Hippocampal formation (tissue), 2 donors: ENCODE measurements at regions not wholly inside any gene's neighbourhood (a gene's known extent, or its start where the extent isn't known, plus 50 kb on each side); places are given as distances from the start of the nearest gene placed in this dataset.
A peak's percentile ranks its signal among the peaks of the same experiment; 100 is the strongest.

ENCODE experiments used
- DNase-seq, 2 donors: peaks; one replicate each; lab custom pipeline; 2025; lab: John Stamatoyannopoulos, UW

- no peak for DNase-seq
Observed at GRCh38 chr13:24008679-24009078, 111.4 kb upstream of the C1QTNF9B start.

DNA sequence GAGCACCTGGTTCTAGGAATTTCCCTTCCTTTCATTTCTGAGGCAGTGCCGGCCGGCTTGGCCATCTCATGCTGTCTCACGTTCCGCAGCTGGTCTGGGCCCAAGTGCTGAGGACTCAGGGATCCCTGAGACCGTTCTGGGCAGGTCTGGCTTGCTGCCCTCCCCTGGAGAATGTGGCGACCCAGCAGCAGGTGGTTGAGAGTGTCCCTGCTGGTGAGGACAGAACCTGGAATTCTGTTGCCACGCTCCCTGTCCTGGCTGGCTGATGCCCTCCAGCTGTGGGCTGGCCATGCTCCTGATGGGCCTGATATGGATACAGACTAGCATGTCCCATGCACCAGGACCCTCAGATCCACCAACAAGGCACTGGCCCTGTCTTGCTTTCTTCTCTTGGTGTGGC is 114.0 kb upstream of the C1QTNF9B start:
- DNase-seq = no peak

DNA sequence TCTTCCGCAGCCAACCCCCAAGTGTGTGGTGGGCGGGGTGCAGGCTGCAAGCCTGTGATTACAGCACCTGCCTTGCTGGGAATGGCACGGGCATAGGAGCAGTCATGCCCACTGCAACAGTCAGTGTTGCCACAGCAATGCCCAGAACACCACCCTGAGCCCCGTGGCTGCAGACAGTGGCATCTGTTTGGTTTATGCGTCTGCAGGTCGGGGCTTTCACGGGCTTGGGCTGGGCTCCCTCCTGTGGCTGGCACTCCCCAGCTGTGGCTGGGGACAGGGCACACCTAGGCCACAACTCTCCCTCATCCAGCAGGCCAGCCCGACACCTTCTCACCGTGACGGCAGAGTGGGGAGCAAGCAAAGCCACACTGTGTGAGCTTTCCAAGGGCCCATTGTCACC is 115.3 kb upstream of the C1QTNF9B start:
- DNase-seq = no peak

DNA sequence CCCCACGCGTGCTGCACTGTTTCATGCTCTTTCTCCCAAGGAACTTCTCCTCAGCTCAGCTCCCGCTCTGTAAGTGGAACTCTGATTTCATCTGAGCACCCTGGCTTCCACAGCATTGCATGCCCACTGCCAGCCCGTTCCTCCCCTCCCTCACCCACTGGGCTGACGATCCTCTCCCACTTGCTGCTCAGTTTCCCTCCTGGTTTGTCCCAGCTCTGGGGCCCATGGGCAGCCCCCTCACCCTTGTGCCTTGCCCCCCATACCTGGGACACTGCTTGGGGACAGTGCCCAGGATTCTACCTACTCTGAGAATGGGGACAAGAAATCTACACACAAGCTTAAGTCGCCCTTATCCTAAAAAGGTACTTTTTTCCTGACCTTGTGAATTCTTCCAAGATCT is 115.9 kb upstream of the C1QTNF9B start:
- no peak for DNase-seq

GRCh38 chr13:24016046-24016445 is 118.7 kb upstream of the C1QTNF9B start:
- DNase-seq = no peak

- DNase-seq = no peak
Observed at GRCh38 chr13:24022568-24022967, 125.3 kb upstream of the C1QTNF9B start.

GRCh38 chr13:24023073-24023472 is 125.8 kb upstream of the C1QTNF9B start:
- DNase-seq = no peak

GRCh38 chr13:24027494-24027893 is 130.2 kb upstream of the C1QTNF9B start:
- DNase-seq = no peak

DNA sequence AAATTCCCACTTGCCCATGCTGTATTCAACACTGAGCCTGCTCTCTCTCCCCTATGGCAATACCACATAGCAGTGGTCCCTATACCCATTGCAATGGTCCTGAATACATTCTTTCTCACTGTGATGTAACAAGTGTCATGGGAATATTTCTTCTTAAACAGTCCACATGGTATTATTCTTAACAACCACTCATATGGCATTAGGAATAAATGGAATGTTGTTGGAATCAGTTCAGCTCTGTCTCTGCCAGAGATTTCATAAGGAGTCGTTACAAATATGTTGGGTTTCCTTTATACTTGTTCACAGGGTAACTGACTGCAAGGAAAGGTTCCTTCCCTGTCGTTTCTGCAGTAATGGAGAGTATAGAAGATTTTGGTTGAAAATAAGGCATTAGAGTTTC is 128.3 kb upstream of the SPATA13 start:
- DNase-seq = no peak

- no peak for DNase-seq
Observed at GRCh38 chr13:24032674-24033073, 127.8 kb upstream of the SPATA13 start.

- no peak for DNase-seq
Observed at GRCh38 chr13:24033527-24034302, 126.8 kb upstream of the SPATA13 start.

DNA sequence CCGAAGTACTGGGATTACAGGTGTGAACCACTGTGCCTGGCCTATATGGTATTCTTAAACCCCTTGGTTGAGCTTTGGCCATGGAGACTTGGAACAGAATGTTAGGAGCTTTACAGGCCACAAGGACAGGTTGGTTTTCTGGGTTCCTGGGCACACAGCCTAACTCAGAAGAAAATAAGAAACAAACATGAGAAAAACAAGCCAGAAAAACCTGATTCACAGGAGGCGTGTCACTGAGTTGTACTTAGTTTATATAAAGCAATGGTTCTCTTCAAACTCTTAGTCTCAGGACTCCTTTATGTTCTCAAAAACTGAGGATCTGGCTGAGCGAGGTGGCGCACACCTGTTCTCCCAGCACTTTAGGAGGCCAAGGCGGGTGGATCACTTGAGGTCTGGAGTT is 125.1 kb upstream of the SPATA13 start:
- DNase-seq = no peak

DNA sequence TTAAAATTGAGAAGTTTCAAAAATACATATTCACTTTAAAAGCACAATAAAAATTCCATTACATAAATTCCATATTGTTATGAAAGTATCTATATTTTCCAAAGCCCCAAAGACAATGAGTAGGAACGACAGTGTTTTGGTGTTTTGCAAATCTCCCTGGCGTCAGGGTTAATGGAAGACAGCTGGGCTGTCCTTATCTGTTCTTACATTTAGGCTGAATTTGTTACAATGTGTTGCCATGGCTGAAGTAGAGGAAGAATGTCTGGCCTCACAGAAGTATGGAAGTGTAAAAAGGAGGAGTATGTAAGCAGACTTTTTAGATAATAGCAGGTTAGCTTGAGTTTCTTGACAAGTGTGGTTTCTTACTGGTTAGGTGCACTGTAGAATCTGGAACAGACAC is 124.4 kb upstream of the SPATA13 start:
- no peak for DNase-seq

DNA sequence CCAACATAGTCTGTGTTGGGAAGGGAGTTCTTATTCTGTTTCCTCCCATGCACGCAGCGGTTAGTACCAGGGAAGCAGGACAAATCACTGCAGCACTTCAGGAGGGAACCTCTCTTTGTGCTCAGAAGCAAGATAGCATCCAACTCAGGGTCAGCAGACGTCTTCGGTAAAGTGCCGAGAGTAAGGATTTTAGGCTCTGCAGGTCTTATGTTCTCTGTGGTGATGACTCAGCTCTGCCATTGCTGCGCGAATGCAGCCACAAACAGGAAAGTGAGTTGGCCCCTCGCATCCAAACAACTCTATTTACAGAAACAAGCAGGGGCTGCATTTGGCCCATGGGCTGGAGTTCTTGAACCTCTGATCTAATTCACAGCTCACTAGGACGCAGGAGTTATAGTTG is 122.1 kb upstream of the SPATA13 start:
- DNase-seq = no peak

- DNase-seq = peak; percentile 69 to 93
Observed at GRCh38 chr13:24038841-24039330, 121.6 kb upstream of the SPATA13 start.

GRCh38 chr13:24039621-24040475 is 120.7 kb upstream of the SPATA13 start:
- DNase-seq = peak; percentile 39 to 62

DNA sequence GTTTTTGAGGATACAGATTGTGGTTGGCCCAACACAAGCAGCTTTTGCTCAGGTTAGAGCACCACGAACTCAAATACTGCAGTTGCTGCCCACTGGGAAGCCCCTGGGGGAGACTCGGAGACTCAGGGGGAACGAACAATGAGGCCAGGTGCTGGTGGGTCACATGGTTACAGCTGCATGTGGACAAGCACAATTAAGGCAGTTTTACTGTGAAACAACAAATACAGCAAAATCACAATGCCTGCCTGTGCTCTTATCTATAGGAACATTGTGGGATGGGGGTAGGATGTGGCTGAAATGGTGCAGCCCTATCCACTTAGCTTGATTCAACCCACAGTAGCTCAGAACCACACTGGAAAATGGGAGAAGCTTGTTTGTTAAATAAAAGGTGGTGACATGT is 119.7 kb upstream of the SPATA13 start:
- DNase-seq = no peak

DNA sequence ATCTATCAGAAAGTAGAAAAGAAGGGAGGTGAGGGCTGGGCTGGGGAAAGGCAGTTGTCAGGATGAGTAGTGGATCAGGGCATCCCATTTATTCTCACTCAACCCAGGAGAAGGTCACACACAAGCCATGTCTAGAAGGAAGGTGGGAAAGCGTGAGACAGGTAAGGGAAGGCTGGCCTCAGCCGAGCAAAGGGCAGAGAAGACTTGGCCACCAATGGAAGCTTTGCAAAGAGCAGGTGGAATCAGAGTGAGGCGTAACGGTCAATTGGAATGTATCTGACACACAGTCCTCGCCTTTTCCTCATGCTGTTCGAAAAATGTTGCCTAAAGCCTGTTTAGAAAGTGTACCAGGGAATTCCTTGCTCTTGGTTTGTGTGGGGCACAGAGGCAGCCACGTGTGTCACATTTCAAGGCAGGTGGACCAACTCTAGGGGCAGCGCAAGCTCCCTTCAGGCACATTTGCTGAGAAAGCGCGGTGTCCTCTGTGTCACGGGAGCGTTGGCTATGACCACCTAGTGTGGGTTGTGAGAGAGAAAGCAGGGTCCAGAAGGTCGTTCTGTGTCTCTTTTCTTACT is 118.8 kb upstream of the SPATA13 start:
- DNase-seq = no peak

GRCh38 chr13:24042710-24043440 is 117.6 kb upstream of the SPATA13 start:
- DNase-seq = no peak

DNA sequence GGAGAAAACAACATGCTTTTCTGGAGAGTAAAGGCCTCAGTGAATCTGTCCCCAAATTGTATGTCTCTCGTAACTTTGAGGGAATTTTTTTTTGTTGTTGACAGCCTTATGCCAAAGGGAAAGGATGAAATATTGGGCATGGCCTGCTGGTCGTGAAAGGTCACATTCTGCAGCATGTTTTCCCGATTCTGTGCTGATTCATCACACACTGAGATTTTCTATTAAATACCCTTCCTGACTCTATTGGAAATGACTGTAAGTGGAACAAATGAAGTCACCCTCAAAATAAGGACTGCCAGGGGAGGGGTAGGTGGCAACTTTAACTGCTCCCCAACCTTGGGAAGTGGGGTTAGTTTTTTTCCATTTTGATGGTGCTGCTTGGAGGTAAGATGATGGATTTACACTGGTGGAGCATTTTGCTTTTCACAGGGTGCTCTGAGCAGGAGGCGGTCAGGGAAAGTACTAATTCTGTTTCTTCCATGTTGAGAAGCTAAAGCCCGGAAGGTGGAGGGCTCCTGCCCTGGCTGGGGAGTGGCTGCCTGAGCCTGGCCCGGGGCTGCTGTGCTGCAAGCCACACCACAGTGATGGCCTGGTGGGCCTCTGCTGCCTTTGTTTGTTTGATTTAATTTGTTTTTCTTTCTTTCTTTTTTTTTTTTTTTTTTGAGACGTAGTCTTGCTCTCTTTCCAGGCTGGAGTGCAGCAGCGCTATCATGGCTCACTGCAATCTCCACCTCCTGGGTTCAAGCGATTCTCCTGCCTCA is 116.8 kb upstream of the SPATA13 start:
- DNase-seq = no peak

DNA sequence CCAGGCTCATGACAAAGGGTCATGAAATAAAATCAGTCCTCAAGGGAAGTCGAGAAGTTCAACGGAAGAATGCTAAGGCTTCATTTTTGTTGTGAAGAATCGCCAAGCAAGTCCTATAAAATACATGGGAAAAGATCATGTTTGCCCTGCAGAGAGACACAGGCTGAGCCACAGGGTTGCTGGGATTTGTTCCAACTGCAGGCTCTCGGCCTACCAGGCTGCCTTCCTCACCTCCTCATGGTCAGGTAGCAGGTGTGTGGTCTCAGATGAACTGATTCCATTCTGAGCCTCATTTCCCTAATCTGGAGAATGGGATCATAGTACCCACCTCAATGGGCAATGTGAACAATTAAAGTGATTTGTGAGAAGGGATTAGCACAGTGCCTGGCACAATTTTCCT is 114.9 kb upstream of the SPATA13 start:
- DNase-seq = no peak
